Erythroblast (primary cell): ENCODE measurements at regions not wholly inside any gene's neighbourhood (a gene's known extent, or its start where the extent isn't known, plus 50 kb on each side); places are given as distances from the start of the nearest gene placed in this dataset.

Experiments
- GATA1 ChIP-seq: IDR thresholded peaks from 2 replicates; pipeline ENCODE4 v1.6.1; 2011; ENCODE audit warnings: low read depth, mild to moderate bottlenecking, control low read depth, low read length, moderate library complexity
- POLR2A ChIP-seq: IDR thresholded peaks from 2 replicates; pipeline ENCODE4 v1.6.1; 2011; ENCODE audit warnings: mild to moderate bottlenecking, low read length

DNA sequence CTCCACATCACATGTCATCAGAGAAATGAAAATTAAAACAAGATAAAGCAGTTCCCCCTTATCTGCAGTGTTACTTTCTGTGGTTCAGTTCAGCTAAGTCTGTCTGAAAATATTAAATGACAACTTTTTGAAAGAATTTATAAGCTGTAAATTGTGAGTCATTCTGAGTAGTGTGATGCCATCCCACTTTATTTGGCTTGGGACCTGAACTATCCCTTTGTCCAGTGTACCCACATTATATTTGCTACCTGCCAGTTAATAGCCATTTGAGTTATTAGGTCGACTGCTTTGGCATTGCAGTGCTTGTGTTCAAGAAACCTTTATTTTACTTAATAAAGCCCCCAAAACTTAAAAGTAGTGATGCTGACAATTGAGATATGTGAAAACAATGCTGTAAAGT, 804.2 kb downstream of the ANKRD7 start:
- TF ChIP-seq POLR2A (no peak), GATA1 (no peak)
